KMS-11 (cell line): ENCODE measurements at regions not wholly inside any gene's neighbourhood (a gene's known extent, or its start where the extent isn't known, plus 50 kb on each side); places are given as distances from the start of the nearest gene placed in this dataset.

Experiments used
- H2AFZ ChIP-seq: fragments of 200-600 bp; sonication (generic); 2 replicates; pipeline ENCODE4 v1.6.1; 2016; ENCODE audit warnings: antibody characterized with exemption, mixed run types, low read depth
- H3K27ac ChIP-seq: fragments of 200-600 bp; sonication (generic); 2 replicates; pipeline ENCODE4 v1.6.1; 2016; ENCODE audit warnings: mild to moderate bottlenecking, mixed run types
- H3K27me3 ChIP-seq: fragments of 200-600 bp; sonication (generic); 2 replicates; pipeline ENCODE4 v1.6.1; 2017; ENCODE audit warnings: mild to moderate bottlenecking, low read depth, mixed run types, moderate library complexity; ENCODE audit not compliant: insufficient read depth
- H3K36me3 ChIP-seq: fragments of 200-600 bp; sonication (generic); 2 replicates; pipeline ENCODE4 v1.6.1; 2017; ENCODE audit warnings: mild to moderate bottlenecking, mixed run types; ENCODE audit not compliant: insufficient read depth
- H3K4me1 ChIP-seq: fragments of 200-600 bp; sonication (generic); 2 replicates; pipeline ENCODE4 v1.6.1; 2016; ENCODE audit warnings: mild to moderate bottlenecking, low read depth, mixed run types; ENCODE audit not compliant: poor library complexity, severe bottlenecking
- H3K4me2 ChIP-seq: fragments of 200-600 bp; sonication (generic); 2 replicates; pipeline ENCODE4 v1.7.0; 2016; ENCODE audit warnings: mild to moderate bottlenecking, mixed run types
- H3K4me3 ChIP-seq: fragments of 200-600 bp; sonication (generic); IDR thresholded peaks from 2 replicates; pipeline ENCODE4 v1.6.1; 2017; ENCODE audit warnings: low read depth, low read length, mixed read lengths; ENCODE audit not compliant: insufficient read depth
- H3K79me2 ChIP-seq: fragments of 200-600 bp; sonication (generic); 2 replicates; pipeline ENCODE4 v1.6.1; 2016; ENCODE audit warnings: low read depth, mixed run types; ENCODE audit not compliant: insufficient read depth
- H3K9ac ChIP-seq: fragments of 200-600 bp; sonication (generic); 2 replicates; pipeline ENCODE4 v1.6.1; 2016; ENCODE audit warnings: mild to moderate bottlenecking, mixed run types
- H4K20me1 ChIP-seq: fragments of 200-600 bp; sonication (generic); 2 replicates; pipeline ENCODE4 v1.6.1; 2016; ENCODE audit warnings: mild to moderate bottlenecking, mixed run types; ENCODE audit not compliant: insufficient read depth
- TF ChIP-seq, protein P1 (sequence below): fragments of 200-600 bp; sonication (generic); conservative IDR thresholded peaks from 2 replicates; pipeline ENCODE4 v1.6.1; 2017; ENCODE audit warnings: low read depth, mild to moderate bottlenecking, antibody characterized with exemption, low read length, moderate library complexity, mixed read lengths

GRCh38 chr7:32145911-32146310 is 75.7 kb upstream of the PDE1C start:
- Histone ChIP-seq H3K9ac (no peak overlapping the region), H3K27ac (no peak overlapping the region), H4K20me1 (no peaks in the 10 kb centered on the region), H3K4me1 (no peaks in the 10 kb centered on the region), H3K79me2 (no peaks in the 10 kb centered on the region), H2AFZ (no peak overlapping the region), H3K36me3 (no peaks in the 10 kb centered on the region), H3K4me2 (no peak overlapping the region), H3K4me3 (no peak overlapping the region), H3K27me3 (no peaks in the 10 kb centered on the region)
- TF ChIP-seq, protein P1, sequence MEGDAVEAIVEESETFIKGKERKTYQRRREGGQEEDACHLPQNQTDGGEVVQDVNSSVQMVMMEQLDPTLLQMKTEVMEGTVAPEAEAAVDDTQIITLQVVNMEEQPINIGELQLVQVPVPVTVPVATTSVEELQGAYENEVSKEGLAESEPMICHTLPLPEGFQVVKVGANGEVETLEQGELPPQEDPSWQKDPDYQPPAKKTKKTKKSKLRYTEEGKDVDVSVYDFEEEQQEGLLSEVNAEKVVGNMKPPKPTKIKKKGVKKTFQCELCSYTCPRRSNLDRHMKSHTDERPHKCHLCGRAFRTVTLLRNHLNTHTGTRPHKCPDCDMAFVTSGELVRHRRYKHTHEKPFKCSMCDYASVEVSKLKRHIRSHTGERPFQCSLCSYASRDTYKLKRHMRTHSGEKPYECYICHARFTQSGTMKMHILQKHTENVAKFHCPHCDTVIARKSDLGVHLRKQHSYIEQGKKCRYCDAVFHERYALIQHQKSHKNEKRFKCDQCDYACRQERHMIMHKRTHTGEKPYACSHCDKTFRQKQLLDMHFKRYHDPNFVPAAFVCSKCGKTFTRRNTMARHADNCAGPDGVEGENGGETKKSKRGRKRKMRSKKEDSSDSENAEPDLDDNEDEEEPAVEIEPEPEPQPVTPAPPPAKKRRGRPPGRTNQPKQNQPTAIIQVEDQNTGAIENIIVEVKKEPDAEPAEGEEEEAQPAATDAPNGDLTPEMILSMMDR, result no peak

- no peak overlapping the region for H3K4me3 ChIP-seq
- TF ChIP-seq, protein P1, result no peak
- H3K36me3 ChIP-seq, result no peaks in the 10 kb centered on the region
These were observed 74.5 kb upstream of the PDE1C start for GRCh38 chr7:32144676-32145075.

DNA sequence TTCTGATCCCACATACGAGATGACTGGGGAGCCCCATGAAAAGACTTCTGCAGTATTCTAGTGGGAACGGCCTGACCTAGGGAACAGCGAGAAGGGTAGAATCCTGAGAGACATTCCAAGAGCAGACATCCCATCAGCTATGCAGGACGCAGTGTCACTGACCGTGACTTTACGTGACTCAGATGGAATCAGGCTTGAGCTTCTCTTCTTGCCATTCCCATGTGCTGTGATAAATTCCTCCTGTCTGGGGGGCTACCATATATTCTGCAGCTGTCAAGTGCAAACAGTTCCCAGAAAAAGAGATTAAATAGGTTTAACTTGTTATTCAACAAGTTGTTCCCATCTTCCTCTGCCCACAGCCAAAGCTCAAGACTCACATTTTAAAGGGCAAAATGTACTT is 73.1 kb upstream of the PDE1C start:
- Histone ChIP-seq H4K20me1 (no peaks in the 10 kb centered on the region), H3K4me2 (no peak overlapping the region), H3K4me3 (no peak overlapping the region), H3K79me2 (no peaks in the 10 kb centered on the region), H3K27me3 (no peaks in the 10 kb centered on the region), H3K4me1 (no peaks in the 10 kb centered on the region), H2AFZ (no peak overlapping the region), H3K27ac (no peak overlapping the region), H3K9ac (no peak overlapping the region), H3K36me3 (no peaks in the 10 kb centered on the region)
- TF ChIP-seq, protein P1, result no peak

More at GRCh38 chr7:32144676-32145075, 74.5 kb upstream of the PDE1C start:
- no peak overlapping the region for H3K27ac ChIP-seq
- no peaks in the 10 kb centered on the region for H4K20me1 ChIP-seq
- H3K27me3 ChIP-seq, result no peaks in the 10 kb centered on the region
- H3K9ac ChIP-seq, result no peak overlapping the region
- H3K4me2 ChIP-seq, result no peak overlapping the region
- no peak overlapping the region for H2AFZ ChIP-seq
- H3K79me2 ChIP-seq, result no peaks in the 10 kb centered on the region
- no peaks in the 10 kb centered on the region for H3K4me1 ChIP-seq

DNA sequence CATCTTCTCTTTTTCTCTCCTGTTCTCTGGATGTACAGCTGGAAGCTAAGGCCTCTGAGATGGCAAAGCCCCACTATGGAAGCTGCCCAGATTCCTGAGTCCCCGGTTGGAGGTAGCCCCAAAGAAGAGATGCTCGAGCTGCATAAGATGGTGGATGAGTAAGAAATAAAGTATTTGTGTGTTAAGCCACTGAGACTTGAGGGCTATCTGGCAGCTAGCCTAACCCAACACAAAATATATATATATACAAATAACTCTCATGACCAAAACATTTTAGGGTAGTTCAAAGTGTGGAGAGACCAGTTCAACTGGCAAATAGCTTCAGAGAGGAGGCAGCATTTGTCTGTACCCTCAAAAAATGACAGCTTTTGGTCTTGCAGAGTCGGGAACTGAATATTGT is 72.4 kb upstream of the PDE1C start:
- Histone ChIP-seq H4K20me1 (no peaks in the 10 kb centered on the region), H3K4me3 (no peak overlapping the region), H3K27ac (no peak overlapping the region), H2AFZ (no peak overlapping the region), H3K4me1 (no peaks in the 10 kb centered on the region), H3K4me2 (no peak overlapping the region), H3K79me2 (no peaks in the 10 kb centered on the region), H3K36me3 (no peaks in the 10 kb centered on the region), H3K27me3 (no peaks in the 10 kb centered on the region), H3K9ac (no peak overlapping the region)
- TF ChIP-seq, protein P1, result no peak
